MM.1S (cell line): ENCODE measurements at regions not wholly inside any gene's neighbourhood (a gene's known extent, or its start where the extent isn't known, plus 50 kb on each side); places are given as distances from the start of the nearest gene placed in this dataset.
A peak's percentile ranks its signal among the peaks of the same experiment; 100 is the strongest.

Experiments
- DNase-seq: peaks from one replicate; pipeline ENCODE4 v3.0.0-alpha.2; 2015
- H2AFZ ChIP-seq: fragments of 300-600 bp; sonication (generic); 2 replicates; pipeline ENCODE4 v1.6.0; 2016; ENCODE audit warnings: antibody characterized with exemption, low read length
- H3F3A ChIP-seq: fragments of 300-600 bp; sonication (generic); 2 replicates; pipeline ENCODE4 v1.6.1; 2016; ENCODE audit warnings: mild to moderate bottlenecking, antibody characterized with exemption, low read length, moderate library complexity, mixed read lengths; ENCODE audit not compliant: insufficient read depth
- H3K27ac ChIP-seq: fragments of 300-600 bp; sonication (generic); 2 replicates; pipeline ENCODE4 v1.5.1; 2016; ENCODE audit warnings: mild to moderate bottlenecking, low read length
- H3K27me3 ChIP-seq: fragments of 300-600 bp; sonication (generic); replicated peaks from 2 replicates; pipeline ENCODE4 v1.6.0; 2016; ENCODE audit warnings: low read length; ENCODE audit not compliant: insufficient read depth
- H3K36me3 ChIP-seq: fragments of 300-600 bp; sonication (generic); replicated peaks from 2 replicates; pipeline ENCODE4 v1.6.1; 2016; ENCODE audit warnings: mild to moderate bottlenecking, low read length, mixed read lengths; ENCODE audit not compliant: insufficient read depth
- H3K4me1 ChIP-seq: fragments of 300-600 bp; sonication (generic); 2 replicates; pipeline ENCODE4 v1.6.1; 2016; ENCODE audit warnings: low read length, mixed read lengths
- H3K4me2 ChIP-seq: fragments of 300-600 bp; sonication (generic); 2 replicates; pipeline ENCODE4 v1.6.0; 2016; ENCODE audit warnings: low read depth, low read length
- H3K4me3 ChIP-seq: fragments of 300-600 bp; sonication (generic); 2 replicates; pipeline ENCODE4 v1.5.1; 2016; ENCODE audit warnings: low read length, mixed read lengths
- H3K79me2 ChIP-seq: fragments of 300-600 bp; sonication (generic); 2 replicates; pipeline ENCODE4 v1.6.1; 2016; ENCODE audit warnings: mixed run types, low read length, mixed read lengths
- H3K9ac ChIP-seq: fragments of 300-600 bp; sonication (generic); 2 replicates; pipeline ENCODE4 v1.6.1; 2016; ENCODE audit warnings: low read length, mixed read lengths
- H3K9me2 ChIP-seq: fragments of 300-600 bp; sonication (generic); replicated peaks from 2 replicates; pipeline ENCODE4 v1.6.1; 2016; ENCODE audit warnings: mild to moderate bottlenecking, low read length, mixed read lengths; ENCODE audit not compliant: insufficient read depth
- H3K9me3 ChIP-seq: fragments of 300-600 bp; sonication (generic); replicated peaks from 2 replicates; pipeline ENCODE4 v1.6.1; 2016; ENCODE audit warnings: mild to moderate bottlenecking, low read length, mixed read lengths; ENCODE audit not compliant: insufficient read depth
- H4K20me1 ChIP-seq: fragments of 300-600 bp; sonication (generic); 2 replicates; pipeline ENCODE4 v1.6.1; 2016; ENCODE audit warnings: mild to moderate bottlenecking, low read length, moderate library complexity, mixed read lengths; ENCODE audit not compliant: insufficient read depth
- CTCF ChIP-seq: fragments of 300-600 bp; sonication (generic); IDR thresholded peaks from 2 replicates; pipeline ENCODE4 v1.5.1; 2016; ENCODE audit warnings: antibody characterized with exemption, low read length, mixed read lengths
- EZH2 ChIP-seq: fragments of 300-600 bp; sonication (generic); optimal IDR thresholded peaks from 2 replicates; pipeline ENCODE3; 2017; ENCODE audit warnings: low read depth, mild to moderate bottlenecking, antibody characterized with exemption, low read length, mixed read lengths
- EZH2phosphoT487 ChIP-seq: fragments of 300-600 bp; sonication (generic); IDR thresholded peaks from 2 replicates; pipeline ENCODE4 v1.6.1; 2018; ENCODE audit warnings: antibody characterized with exemption, low read length

GRCh38 chr16:26263406-26263805, 571.6 kb downstream of the HS3ST4 start:
- Histone ChIP-seq H3K27ac (no peak overlapping the region), H3K4me2 (no peak overlapping the region)
- DNase-seq = no peak

GRCh38 chr16:26267641-26268040, 575.9 kb downstream of the HS3ST4 start:
- Histone ChIP-seq H3K36me3 (no peaks in the 10 kb centered on the region), H3K4me2 (no peak overlapping the region), H4K20me1 (no peaks in the 10 kb centered on the region), H2AFZ (no peak overlapping the region), H3F3A (no peaks in the 10 kb centered on the region), H3K4me3 (no peak overlapping the region), H3K27me3 (no peaks in the 10 kb centered on the region), H3K4me1 (peaks cover 13% of the 10 kb centered on the region), H3K79me2 (no peaks in the 10 kb centered on the region), H3K9ac (no peak overlapping the region), H3K9me3 (no peaks in the 10 kb centered on the region), H3K27ac (no peak overlapping the region), H3K9me2 (no peaks in the 10 kb centered on the region)
- no peak for DNase-seq
- TF ChIP-seq CTCF (no peak), EZH2 (no peak), EZH2phosphoT487 (no peak)

More at GRCh38 chr16:26263406-26263805, 571.6 kb downstream of the HS3ST4 start:
- no peak overlapping the region for H3K4me3 ChIP-seq
- H4K20me1 ChIP-seq = no peaks in the 10 kb centered on the region
- H3K4me1 ChIP-seq = no peaks in the 10 kb centered on the region
- TF ChIP-seq CTCF (no peak), EZH2phosphoT487 (no peak), EZH2 (no peak)
- H3K79me2 ChIP-seq = no peaks in the 10 kb centered on the region
- H3K9me2 ChIP-seq = no peaks in the 10 kb centered on the region
- H3F3A ChIP-seq = no peaks in the 10 kb centered on the region
- H3K36me3 ChIP-seq = no peaks in the 10 kb centered on the region
- H3K9me3 ChIP-seq = no peaks in the 10 kb centered on the region
- no peak overlapping the region for H2AFZ ChIP-seq
- H3K27me3 ChIP-seq = no peaks in the 10 kb centered on the region
- H3K9ac ChIP-seq = no peak overlapping the region

GRCh38 chr16:26269673-26270072, 577.9 kb downstream of the HS3ST4 start:
- Histone ChIP-seq H3K4me3 (no peak overlapping the region), H3K4me2 (no peak overlapping the region), H3K9ac (no peak overlapping the region), H3K9me3 (no peaks in the 10 kb centered on the region), H3F3A (no peaks in the 10 kb centered on the region), H3K27ac (no peak overlapping the region), H3K4me1 (peaks cover 13% of the 10 kb centered on the region), H2AFZ (no peak overlapping the region), H3K36me3 (no peaks in the 10 kb centered on the region), H4K20me1 (no peaks in the 10 kb centered on the region), H3K79me2 (no peaks in the 10 kb centered on the region), H3K27me3 (no peaks in the 10 kb centered on the region), H3K9me2 (no peaks in the 10 kb centered on the region)
- peak; percentile 56 for DNase-seq
- no peak for TF ChIP-seq CTCF
- no peak for TF ChIP-seq EZH2
- TF ChIP-seq EZH2phosphoT487 = no peak
